C1 segment of cervical spinal cord (tissue), 14 donors: ENCODE measurements at regions not wholly inside any gene's neighbourhood (a gene's known extent, or its start where the extent isn't known, plus 50 kb on each side); places are given as distances from the start of the nearest gene placed in this dataset.
A peak's percentile ranks its signal among the peaks of the same experiment; 100 is the strongest.

Source experiments
- DNase-seq, 14 donors: peaks; one replicate each; lab custom pipeline; 2025; lab: John Stamatoyannopoulos, UW

DNA sequence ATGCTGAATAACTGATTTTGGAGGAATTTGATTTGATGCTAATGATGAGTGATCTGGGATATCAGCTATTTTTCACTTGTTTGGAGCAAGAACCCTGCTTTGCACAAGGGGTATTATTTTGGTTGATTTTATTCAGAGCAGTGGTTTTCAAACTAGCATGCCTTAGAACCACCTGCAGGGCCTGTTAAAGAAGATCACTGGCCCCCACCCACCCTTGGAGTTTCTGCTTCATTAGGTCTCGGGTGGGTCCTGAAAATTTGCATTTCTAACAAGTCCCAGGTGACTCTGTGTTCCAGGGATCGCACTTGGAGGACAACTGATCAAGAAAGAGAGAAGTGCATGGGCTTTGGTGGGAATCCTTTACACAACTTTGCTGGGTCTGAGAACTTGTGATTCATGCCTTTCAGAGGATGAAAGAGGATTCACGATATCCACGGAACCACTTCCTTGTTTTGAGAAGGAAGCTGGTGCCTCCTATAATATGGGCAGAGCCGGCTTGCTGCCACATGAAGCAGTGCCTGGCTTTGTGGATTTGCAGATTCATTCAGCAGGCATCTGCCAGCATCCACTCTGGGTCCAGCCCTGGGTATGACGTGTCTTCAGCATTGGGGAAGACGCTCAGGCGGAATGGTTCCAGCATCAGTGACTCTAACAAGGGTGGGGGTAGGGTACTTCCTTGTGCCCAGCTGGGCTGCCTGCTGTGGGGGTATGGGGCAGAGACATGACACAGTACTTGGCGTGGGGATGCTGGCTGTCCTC lies 106.6 kb upstream of the PITX1 start:
- DNase-seq = peak in 1 of 14 donors; percentile 22

DNA sequence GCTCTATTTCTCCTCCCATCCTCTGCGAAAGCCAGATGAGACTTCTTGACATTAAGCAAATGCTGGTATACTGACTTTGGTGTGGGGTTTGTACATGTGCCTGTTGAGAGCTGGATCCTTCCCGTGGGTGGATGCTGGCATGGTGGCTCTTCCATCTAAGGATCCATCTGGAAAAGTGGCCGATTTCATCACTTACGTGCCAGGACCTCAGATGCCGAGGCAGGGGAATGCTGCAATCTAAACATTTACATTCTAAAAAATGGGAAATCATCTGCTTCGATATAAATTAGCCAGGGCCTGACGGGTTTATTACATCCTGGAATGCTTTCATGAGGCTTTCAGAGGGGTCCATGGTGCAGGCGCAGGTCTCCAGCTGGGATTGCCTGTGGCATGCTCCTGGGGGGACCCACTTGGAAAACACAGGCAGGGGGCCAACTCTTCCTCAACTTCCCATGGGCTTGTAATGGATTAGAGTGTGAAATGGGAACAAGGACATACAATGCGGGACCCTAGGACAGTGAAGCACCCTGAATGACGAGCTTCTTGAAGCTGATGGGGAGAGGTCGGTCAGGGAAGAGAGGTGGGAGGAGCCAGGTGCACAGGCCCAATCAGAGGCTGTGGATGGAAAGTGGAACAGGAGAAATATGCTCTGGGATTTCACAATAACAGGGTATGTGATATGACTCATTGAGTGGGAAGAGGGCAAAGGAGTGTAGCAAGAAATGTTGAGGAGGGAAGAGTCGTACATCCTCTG lies 105.5 kb upstream of the PITX1 start:
- DNase-seq = no peak

DNA sequence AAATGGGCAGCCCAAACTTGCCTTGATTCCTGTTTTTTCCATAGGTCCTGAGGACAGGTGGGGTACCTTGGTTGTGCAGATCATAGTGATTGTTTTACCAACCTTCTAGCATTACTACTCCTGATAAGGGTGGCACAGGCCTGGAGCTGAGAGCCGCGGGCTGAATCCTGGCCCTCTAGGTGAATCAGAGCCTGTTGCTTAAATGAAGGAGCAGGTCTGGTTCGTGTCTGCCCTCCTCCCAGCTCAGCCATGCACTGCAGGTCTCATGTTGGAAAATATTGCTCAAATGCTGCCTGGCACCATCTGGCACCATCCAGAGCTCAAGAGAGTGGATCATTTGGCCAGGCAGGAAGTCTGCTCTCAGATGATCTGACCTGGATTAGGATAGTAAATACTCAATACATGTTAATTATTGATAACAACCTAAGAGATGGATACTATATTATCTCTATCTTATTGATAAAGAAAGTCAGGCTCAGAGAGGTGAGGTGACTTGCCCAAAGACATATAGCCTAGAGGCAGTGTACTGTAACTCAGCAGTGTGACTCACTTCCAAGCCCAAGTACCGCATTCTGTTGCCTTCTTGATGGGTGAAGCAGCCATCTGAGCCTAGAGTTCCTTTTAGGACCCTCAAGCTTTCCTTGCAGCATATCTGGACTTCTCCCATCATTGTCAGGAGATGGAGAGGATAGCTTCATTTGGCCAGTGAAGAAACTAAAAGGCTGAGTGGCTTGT lies 104.3 kb upstream of the PITX1 start:
- DNase-seq = no peak

DNA sequence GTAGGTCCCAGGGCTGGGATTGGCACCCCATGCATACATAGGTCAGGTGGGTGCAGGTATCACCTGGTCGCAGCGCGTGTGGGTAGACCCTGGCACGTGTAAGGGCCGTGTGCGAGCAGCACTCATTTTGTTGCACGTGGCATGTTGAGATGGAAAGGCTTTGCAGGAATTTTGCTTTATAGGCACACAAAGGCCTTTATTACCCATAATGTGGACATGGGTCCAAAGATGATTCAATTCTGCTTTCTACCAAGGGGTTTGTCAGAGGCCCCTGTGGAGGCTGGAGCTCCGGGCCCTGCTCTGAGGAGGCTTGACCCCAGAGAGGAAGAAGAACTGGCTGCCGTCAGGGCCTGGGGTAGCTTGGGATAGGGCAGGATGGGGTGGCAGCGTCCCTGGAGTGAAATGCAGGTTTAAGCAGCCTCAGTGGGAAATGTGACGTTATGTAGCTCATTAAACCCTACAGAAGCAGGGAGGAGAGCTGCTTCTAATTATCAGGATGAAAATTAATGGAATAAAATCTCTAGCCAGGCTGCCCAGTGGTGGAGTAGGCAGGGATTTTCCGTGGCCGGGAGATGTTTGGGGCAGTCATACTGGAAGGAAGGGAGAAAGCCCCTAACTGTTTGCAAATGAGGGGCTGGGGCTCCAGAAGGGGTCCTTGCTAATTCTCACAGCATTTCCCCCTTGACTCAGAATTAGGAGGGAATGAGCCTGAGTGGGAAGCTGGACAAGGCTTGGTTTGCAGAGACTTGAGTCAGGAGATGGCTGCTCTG lies 103.3 kb upstream of the PITX1 start:
- no peak for DNase-seq

DNA sequence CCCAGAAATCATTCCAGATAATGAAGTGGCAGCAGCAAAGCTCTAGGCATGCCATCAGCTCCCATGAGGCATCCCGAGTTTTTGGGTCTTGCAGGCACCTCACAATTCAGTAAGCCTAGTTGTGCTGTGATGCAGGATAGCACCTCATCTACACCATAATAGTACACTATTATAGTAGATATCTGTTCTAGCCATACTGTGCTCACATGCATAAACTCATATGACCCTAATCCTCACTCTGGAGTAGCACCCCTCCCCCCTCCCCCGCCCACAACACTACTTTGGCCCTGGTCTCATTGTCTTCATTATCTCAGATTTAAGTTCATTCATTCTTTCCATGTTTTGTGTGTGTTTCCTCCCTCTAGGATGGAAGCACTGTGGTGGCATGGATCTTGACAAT lies 102.5 kb upstream of the PITX1 start:
- DNase-seq = no peak

DNA sequence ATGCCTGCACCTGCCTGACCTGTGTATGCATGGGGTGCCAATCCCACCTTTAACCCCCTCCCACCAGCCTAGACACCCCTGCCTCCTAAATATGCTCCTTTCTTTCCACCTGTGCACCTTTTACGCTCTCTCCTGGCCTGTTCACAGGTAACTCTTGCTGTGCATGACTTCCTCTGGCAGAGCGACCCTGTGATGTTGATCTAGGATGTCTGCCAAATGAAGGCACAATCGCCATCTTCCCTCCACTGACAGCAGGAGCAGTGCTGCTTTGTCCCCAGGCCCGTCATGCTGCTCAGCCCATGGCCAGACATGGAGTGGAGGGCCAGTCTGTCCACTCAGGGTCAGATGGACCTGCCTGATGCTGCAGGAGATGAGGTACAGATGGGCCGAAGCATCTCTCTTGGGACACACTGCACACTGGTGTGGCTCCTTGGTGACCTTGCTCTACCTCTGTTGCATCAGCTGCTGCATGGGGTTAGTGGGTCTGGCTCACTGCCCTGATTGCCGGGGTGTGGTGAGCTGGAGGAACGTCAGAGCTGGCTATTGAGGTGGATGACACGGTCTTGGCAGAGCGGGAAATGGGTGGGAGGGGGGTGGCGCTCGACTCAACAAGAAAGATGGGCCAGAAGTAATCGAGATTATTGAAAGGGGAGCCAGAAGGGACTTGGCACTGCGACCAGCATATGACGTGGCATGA lies 101.7 kb upstream of the PITX1 start:
- no peak for DNase-seq

DNA sequence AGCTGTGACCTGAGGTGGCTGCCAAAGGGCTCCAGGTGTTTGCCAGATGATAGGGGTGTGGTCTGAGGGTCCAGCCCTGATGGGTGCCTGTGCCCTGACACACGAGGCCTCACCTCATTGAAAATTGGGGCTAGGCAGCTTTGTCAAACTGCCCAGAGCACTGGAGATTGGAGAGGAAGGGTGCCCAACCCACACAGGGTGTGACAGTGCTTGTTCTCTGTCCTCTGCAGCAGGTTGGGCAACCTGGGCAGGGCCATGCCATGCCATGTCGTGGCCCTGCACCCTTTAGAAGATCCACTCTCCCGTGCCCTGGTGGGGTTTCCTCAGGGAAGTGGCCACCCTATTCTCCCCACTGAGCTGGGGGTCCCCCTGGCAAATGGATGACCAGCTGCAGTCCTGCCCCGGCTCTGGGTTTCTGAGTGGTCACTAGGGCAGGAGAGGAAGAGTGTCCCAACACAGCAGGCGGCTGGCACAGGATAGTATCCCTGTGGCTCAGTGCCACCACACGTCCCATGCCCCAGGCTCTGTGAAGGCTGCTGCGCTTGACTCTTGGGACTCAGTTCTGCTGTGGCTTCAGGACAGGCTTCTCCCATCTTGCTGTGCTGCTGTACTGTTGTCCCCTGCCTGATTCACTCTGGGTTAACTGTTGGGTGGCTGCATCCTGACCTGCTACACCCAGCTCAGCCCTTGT lies 100.8 kb upstream of the PITX1 start:
- DNase-seq = no peak

DNA sequence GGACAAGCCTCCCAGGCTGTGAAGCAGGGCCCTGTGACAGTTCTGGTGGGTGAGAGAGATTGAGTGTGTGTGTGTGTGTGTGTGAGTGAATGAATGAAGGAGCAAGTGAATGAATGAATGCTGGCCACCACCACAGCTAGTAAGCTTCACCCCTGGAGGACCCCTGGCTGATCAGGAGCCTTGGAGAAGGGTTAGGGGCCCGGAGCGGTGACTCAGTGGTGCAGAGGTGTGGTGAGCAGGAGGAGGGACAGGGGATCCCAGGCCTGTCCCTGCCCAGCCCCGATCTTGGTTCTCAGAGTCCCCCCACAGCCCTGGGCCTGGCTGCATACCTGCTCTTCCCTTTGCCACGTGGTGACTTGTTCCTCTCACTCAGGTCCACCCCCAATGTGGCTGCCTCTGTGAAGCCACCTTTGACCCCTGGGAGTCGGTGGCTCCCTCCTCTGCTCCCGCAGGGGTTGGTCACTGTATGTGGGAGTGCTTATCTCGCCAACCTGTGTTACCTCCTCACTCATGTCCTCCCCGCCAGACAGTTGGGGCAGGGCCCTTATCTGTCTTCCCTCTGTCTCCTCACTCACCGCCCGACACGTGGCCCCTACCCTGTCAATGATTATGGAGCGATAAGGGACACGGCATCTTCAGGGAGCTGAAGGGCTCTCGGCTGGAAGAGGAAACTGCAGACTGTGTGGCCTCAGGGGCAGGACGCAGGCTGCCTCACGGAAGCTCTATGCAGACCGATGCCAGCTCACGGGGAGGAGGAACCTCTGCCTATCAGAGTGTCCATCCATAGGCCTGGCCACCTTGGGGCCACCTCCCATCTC lies 99.9 kb upstream of the PITX1 start:
- DNase-seq = no peak

DNA sequence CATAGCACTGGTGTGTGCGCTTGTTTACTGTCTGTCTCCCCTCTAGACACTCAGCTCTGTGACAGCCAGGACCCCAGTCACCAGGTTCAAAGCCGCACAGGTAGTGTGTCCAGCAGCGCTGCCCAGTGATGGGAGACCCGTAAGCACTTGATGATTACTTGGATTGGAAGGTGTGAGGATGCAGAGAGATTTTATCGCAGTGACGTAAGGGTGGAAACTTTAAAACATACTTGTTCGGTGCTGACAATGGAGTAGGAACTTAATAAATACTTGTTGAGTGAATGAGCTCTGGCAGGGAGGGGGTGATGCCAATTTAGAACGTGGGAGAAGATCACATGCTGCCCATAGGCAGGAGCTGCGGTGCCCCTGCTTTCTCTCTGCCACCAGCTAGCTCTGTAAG lies 99.2 kb upstream of the PITX1 start:
- DNase-seq = no peak

DNA sequence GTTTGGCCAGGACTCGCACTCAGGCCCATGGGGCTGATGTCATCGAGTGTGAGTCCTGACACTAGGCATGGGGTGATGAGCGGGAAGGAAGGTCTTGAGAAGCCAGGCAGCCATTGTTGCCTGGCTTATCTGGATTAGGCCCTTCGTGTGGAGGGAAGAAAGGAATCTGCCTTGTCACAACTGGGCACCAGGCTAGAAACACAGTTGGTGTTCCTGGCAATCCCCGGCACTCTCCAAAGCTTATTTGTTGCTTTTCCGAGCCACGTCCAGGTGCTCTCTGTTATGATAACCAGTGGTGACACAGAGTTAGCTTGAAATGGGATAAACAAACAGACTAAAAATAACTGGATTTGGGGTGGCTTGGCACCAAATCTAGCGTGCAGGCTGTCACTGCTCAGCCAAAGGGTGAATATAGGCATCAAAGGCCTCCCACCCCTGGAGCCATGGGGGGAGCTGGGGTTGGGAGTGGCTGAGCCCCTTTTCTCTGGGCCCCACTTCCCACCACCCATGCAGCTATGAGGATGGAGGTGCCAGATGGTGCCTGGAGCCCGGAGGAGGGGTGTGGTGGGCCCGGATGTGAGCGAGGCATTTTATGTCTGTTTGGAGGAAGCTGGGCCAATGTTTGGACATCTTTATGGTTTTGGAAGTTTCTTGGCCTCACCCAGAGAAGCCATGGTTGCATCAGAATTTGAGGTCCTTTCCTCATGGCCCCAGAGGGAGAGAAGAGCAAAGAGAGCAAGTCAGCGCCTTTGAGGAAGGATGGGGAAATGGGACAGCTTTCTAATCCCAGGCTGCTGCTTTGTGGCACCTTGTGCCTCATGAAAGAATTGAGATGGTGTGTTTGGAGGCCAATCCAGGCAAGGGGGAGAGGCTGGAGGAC lies 98.0 kb upstream of the PITX1 start:
- DNase-seq = no peak

DNA sequence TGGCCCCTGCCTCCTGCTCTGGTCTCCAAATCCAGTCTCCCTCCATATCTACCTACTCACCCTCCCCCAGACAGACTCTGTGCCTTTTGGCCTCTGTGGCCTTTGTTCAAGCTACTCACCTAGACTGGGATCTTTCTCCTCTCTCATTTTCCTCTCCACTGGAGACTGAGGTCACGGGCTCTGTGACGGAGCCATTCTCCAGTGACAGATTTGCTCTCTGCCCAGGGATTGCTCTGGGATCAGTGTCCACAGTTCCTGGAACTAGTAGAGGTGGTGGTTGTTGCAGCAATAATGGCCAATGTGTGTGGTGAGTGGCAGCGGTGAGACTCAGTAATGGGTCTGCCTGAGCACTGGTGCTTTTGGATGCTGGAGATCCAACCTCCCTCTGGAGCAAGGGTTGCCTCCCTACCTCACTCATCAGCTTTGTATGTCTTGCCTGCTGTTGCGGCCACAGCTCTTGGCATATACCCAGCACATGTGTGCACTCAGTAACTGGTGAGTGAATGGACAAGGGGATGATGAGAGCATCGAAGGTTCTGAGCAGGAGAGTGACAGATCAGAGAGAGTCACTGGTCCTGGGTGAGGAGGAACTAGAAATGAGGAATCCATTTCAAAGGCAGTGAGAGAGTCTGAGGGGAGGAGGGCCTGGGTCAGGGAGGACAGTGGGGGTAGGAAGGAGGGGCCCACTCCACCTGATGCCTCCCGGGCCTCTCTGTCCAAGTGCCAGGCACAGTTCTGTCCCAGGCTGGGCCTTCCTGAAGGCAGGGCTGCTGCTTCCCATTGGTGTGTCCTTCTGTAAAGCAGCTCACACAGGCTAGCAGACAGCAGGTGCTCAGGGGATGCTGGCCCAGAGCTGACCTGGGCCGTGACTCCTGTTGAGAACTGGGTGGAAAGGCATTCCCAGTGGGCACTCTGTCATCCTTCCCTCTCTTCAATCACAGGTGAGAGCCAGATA lies 96.5 kb upstream of the PITX1 start:
- no peak for DNase-seq

DNA sequence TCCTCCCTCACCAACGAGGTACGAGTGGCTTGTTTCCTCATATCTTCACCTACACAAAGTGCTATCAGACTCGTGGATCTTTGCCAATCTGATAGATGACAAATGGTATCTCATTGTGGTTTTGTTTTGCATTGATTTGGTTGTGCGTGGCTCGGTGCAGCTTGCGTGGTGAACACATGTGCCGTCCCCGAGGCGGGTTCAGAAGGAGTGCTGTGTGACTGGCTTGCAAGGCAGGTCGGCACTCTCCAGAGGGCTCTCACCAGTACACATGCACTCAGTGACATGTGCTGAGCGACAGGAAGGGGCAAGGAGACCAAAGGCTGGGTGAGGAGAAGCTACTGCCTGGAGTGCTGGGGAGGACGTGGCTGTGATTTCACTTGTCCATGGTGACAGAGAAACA lies 95.3 kb upstream of the PITX1 start:
- DNase-seq = no peak

DNA sequence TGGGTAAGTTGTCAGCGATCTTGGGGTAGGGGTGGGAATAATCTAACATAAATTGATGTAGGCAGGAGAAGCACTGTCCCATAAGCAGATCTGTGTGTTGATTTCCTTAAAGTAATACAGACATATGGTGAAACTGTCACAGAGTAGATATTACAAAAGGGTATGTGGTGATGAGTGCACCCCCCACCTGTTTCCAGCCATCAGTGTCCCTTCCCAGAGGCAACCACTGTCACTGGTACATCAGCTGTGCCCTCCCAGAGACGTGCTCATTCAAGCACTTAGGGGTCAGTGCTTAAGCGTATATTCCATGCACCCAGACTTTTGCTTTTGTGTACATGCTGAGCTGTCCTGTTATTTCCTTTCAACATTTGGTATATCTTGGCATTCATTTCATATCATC lies 94.3 kb upstream of the PITX1 start:
- no peak for DNase-seq

DNA sequence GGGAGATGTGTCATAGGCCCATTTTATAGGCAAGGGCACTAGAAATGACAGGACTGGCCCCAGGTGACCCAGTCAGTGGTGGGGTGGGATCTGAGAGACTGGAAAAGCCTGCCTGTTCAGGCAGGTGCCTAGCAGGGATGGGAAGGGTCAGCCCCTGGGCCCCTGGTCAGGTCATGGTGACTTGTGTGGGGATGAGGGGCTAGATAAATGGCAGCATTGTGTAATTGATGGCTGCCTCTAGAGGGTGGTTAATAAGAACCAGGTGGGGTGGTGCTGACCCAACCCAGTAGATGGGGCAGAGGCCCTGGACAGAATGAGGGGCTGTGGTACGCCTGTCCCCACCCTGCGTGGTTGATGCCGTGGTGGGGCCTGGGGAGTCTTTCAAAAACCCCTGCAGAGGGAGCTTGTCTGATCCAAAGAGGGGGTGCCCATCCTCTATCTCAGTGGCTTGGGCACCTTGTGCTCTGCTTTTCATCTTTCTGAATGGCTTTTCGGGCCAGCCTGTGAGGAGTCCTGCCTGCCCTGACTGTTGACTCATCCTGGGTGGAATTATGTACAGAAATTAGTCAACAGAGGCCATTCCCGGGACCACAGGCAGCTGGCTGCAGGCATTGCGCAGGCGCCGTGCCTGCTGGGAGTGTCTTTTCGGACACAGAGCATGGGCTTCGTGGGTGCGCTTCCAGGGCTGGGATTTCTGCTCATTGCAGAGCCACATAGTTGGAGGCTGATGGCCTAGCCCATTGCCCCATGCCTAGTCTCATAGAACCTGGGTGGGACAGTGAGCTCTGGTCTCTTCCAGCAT lies 93.6 kb upstream of the PITX1 start:
- DNase-seq = no peak

DNA sequence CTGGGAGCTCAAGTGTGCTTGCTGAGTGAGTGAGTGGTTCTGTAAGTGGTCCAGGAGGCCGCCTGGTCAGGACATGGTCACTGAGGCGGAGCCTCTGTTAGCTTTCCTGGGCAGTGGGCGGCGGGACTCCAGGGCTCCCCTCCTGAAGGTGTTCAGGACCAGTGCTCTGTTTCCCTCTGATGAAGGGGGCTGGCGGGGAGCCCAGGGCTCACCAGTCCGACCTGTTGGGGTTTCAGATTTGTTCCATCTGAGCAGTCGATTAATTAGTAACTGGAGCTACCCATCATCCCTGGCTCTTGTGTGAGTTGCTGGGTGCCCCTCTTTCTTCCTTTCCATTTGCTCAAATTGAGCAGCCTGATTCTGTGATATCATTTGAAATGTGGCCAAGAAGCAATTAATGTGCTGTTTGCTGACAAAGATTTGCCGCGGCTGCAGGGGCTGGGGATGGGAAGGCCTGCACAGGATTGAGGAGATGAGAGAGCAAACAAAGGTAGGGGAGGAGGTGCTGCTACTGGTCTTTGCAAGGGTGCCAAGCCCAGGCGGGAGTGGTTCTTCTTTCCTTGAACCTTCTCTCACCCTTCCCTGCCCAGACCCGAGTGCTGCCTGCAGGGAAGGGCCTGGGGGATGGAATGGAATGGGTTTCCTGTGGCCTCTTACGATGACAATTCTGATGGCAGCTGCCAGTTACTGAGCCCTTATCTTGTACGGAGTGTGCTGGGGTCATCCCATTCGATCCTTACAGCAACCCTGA lies 92.8 kb upstream of the PITX1 start:
- no peak for DNase-seq

DNA sequence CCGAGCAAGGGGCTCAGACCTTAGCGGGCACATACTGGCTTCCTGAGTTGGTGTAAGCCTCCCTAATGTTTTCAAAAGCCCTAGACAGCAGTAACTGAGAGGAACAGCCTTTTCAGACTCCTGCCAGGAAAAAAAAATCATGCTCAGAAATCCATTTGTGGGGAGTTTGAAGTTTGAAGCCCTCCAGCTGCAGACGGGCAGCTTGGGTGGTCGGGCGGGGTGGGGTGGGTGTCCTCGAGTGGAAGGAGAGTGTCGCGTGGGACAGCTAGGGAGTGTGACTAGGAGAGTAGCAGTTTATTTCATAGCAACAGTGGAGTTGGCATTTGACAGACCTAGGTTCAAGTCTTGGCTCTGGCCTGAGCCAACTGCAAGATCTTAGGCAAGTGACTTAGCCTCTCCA lies 90.7 kb upstream of the PITX1 start:
- DNase-seq = no peak
